Tibial artery (tissue), 4 donors: ENCODE measurements at regions not wholly inside any gene's neighbourhood (a gene's known extent, or its start where the extent isn't known, plus 50 kb on each side); places are given as distances from the start of the nearest gene placed in this dataset.
A peak's percentile ranks its signal among the peaks of the same experiment; 100 is the strongest.

Experiments
- DNase-seq, 2 donors: peaks; one replicate each; pipeline ENCODE4 v3.0.0-alpha.2; 2019
- H3K27ac ChIP-seq, 2 donors: fragments of 200-600 bp; sonication (generic) in 1 of 2; 1 replicate in 1 of 2; 2 replicates in 1 of 2; pipeline ENCODE4 v1.5.1; 2018 to 2019; ENCODE audit warnings: mild to moderate bottlenecking in 1 of 2
- H3K27me3 ChIP-seq, 2 donors: fragments of 200-600 bp; sonication (generic) in 1 of 2; one replicate each; pipeline versions ENCODE4 v1.5.1 to v1.6.0; 2016 to 2019
- H3K36me3 ChIP-seq, 3 donors: fragments of 200-600 bp; sonication (generic) in 2 of 3; one replicate each; pipeline ENCODE4 v1.5.1; 2016 to 2019; ENCODE audit warnings: mild to moderate bottlenecking in 2 of 3
- H3K4me1 ChIP-seq, 4 donors: fragments of 200-600 bp; sonication (generic) in 2 of 4; 1 replicate in 3 of 4; 2 replicates in 1 of 4; pipeline ENCODE4 v1.5.1; 2016 to 2019
- H3K4me3 ChIP-seq, 2 donors: fragments of 200-600 bp; sonication (generic) in 1 of 2; 1 replicate in 1 of 2; 2 replicates in 1 of 2; pipeline ENCODE4 v1.5.1; 2018 to 2019; ENCODE audit warnings: mild to moderate bottlenecking in 2 of 2
- H3K9me3 ChIP-seq, 3 donors: fragments of 200-600 bp; sonication (generic) in 1 of 3; one replicate each; pipeline ENCODE4 v1.5.1; 2016 to 2019
- intact Hi-C: fragments of 100-400 bp; cut with DNase I; formaldehyde crosslinking; loops from one replicate; pipeline ENCODE4 v1.15.0; 2023; ENCODE audit warnings: low total_unique reads
- TF ChIP-seq, protein P1 (sequence below), 2 experiments: fragments of 200-600 bp in 1 of 2; fragments of 450-650 bp in 1 of 2; IDR thresholded peaks; one replicate each; pipeline ENCODE4 v1.5.1; 2017 to 2019; ENCODE audit warnings: antibody characterized with exemption in 2 of 2, mild to moderate bottlenecking in 1 of 2, moderate library complexity in 1 of 2

- Histone ChIP-seq H3K27ac (no peak overlapping the region), H3K36me3 (no peaks in the 10 kb centered on the region), H3K27me3 (peaks cover 0 to 3% of the 10 kb centered on the region in 2 donors), H3K4me1 (no peaks in the 10 kb centered on the region), H3K9me3 (no peaks in the 10 kb centered on the region), H3K4me3 (no peak overlapping the region)
- TF ChIP-seq, protein P1, sequence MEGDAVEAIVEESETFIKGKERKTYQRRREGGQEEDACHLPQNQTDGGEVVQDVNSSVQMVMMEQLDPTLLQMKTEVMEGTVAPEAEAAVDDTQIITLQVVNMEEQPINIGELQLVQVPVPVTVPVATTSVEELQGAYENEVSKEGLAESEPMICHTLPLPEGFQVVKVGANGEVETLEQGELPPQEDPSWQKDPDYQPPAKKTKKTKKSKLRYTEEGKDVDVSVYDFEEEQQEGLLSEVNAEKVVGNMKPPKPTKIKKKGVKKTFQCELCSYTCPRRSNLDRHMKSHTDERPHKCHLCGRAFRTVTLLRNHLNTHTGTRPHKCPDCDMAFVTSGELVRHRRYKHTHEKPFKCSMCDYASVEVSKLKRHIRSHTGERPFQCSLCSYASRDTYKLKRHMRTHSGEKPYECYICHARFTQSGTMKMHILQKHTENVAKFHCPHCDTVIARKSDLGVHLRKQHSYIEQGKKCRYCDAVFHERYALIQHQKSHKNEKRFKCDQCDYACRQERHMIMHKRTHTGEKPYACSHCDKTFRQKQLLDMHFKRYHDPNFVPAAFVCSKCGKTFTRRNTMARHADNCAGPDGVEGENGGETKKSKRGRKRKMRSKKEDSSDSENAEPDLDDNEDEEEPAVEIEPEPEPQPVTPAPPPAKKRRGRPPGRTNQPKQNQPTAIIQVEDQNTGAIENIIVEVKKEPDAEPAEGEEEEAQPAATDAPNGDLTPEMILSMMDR (IDR thresholded peaks at IDR 0.05), result peak; percentile 66 to 74
- peak in 1 of 2 donors; percentile 44 for DNase-seq
- intact Hi-C loops, result loop anchor here (10.0 kb wide), 1 partner anchor 232 kb away; no protein-coding TSS in a partner anchor
Observed at GRCh38 chr2:174697255-174697654, 67.0 kb downstream of the CHRNA1 start.

GRCh38 chr2:174694920-174695319 is 69.4 kb downstream of the CHRNA1 start:
- TF ChIP-seq, protein P1 (IDR thresholded peaks at IDR 0.05), result no peak
- H3K36me3 ChIP-seq, result no peaks in the 10 kb centered on the region
- H3K4me3 ChIP-seq, result no peak overlapping the region
- peaks cover 0 to 3% of the 10 kb centered on the region in 2 donors for H3K27me3 ChIP-seq
- DNase-seq, result no peak
- H3K9me3 ChIP-seq, result no peaks in the 10 kb centered on the region
- intact Hi-C loops, result loop anchor here (5.0 to 10.0 kb wide), 2 partner anchors 113 to 230 kb away; no protein-coding TSS in a partner anchor
- H3K4me1 ChIP-seq, result no peaks in the 10 kb centered on the region
- no peak overlapping the region for H3K27ac ChIP-seq

GRCh38 chr2:174694196-174694878 is 69.9 kb downstream of the CHRNA1 start:
- Histone ChIP-seq H3K27me3 (peaks cover 0 to 3% of the 10 kb centered on the region in 2 donors), H3K27ac (no peak overlapping the region), H3K4me3 (no peak overlapping the region), H3K4me1 (no peaks in the 10 kb centered on the region), H3K36me3 (no peaks in the 10 kb centered on the region), H3K9me3 (no peaks in the 10 kb centered on the region)
- intact Hi-C loops, result loop anchor here (5.0 to 10.0 kb wide), 2 partner anchors 112 to 230 kb away; no protein-coding TSS in a partner anchor
- TF ChIP-seq, protein P1 (IDR thresholded peaks at IDR 0.05), result no peak
- no peak for DNase-seq

- TF ChIP-seq, protein P1 (IDR thresholded peaks at IDR 0.05), result no peak
- intact Hi-C loops, result loop anchor here (5.0 to 10.0 kb wide), 2 partner anchors 111 to 229 kb away; no protein-coding TSS in a partner anchor
- DNase-seq, result no peak
Observed at GRCh38 chr2:174693344-174693743, 70.9 kb downstream of the CHRNA1 start.

DNA sequence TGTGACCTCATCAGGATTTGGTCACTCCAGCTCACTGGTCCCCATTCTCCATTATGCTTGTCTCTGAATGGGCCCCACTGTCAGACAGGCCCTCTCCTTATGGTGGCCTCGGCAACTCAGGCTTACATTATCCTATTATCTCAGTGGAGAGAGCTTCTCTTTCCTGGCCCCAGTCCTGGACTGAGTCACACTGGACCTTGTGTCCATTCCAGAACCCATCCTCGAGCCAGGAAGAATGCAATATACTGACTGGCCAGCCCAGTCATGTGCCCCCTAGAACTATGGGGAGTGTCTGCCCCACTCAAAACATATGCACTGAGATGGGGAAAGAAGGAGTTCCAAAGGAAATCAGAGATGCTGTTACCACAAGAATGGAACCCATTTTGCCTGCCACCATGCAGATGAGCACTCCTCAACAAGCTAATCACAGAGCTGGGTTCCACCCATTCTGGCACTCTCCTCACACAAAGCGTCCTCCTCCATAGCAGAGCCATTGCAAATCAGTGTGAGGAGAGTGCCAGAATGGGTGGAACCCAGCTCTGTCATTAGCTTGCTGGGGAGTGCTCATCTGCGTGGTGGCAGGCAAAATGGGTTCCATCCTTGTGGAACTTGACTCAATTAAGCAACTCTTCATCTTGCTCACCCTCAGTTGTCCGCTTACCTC is 71.9 kb downstream of the CHRNA1 start:
- no peak overlapping the region for H3K27ac ChIP-seq
- no peaks in the 10 kb centered on the region for H3K36me3 ChIP-seq
- peaks cover 0 to 3% of the 10 kb centered on the region in 2 donors for H3K27me3 ChIP-seq
- no peaks in the 10 kb centered on the region for H3K9me3 ChIP-seq
- peaks cover 0 to 5% (median 0%) of the 10 kb centered on the region in 4 donors for H3K4me1 ChIP-seq
- TF ChIP-seq, protein P1 (IDR thresholded peaks at IDR 0.05), result no peak
- intact Hi-C loops, result loop anchor here (5.0 to 10.0 kb wide), 2 partner anchors 110 to 228 kb away; no protein-coding TSS in a partner anchor
- DNase-seq, result peak in 1 of 2 donors; percentile 33
- H3K4me3 ChIP-seq, result no peak overlapping the region

More at GRCh38 chr2:174693344-174693743, 70.9 kb downstream of the CHRNA1 start:
- Histone ChIP-seq H3K36me3 (no peaks in the 10 kb centered on the region), H3K9me3 (no peaks in the 10 kb centered on the region), H3K27me3 (peaks cover 0 to 3% of the 10 kb centered on the region in 2 donors), H3K4me1 (no peaks in the 10 kb centered on the region), H3K27ac (no peak overlapping the region), H3K4me3 (no peak overlapping the region)
